DOHH2 (cell line): ENCODE measurements at regions not wholly inside any gene's neighbourhood (a gene's known extent, or its start where the extent isn't known, plus 50 kb on each side); places are given as distances from the start of the nearest gene placed in this dataset.

Experiments
- CTCF ChIP-seq: fragments of 200-600 bp; sonication (generic); IDR thresholded peaks from one replicate; pipeline ENCODE4 v1.5.1; 2014; ENCODE audit warnings: antibody characterized with exemption, mild to moderate bottlenecking, low read depth, low read length; ENCODE audit not compliant: poor library complexity, severe bottlenecking
- EZH2phosphoT487 ChIP-seq: fragments of 200-600 bp; sonication (generic); IDR thresholded peaks from 2 replicates; pipeline ENCODE4 v1.6.1; 2017; ENCODE audit warnings: borderline replicate concordance, mild to moderate bottlenecking, antibody characterized with exemption, low read length, moderate library complexity, mixed read lengths

DNA sequence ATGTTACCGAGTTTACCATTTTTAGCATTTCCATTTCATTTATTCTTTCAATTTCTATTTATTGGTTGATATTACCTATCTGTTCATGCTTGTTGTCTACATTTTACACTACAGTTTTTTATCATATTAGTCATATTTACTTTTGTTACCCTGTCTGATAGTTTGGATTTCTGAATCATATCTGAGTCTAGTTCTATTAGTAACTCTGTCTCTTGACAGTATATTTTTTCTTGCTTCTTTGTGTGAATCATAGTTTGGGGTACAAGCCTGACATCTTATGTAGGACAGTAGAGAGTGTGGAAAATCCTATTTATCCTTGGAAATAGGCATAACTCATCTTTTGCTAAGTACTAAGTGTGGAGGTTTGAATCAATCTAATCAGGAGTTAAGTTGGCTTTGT, 263.9 kb upstream of the SESN3 start:
- no peak for TF ChIP-seq CTCF
- no peak for TF ChIP-seq EZH2phosphoT487
